A549 (cell line): ENCODE measurements at regions not wholly inside any gene's neighbourhood (a gene's known extent, or its start where the extent isn't known, plus 50 kb on each side); places are given as distances from the start of the nearest gene placed in this dataset.

Experiments used
- EHF ChIP-seq: fragments of 250-450 bp; sonication (Bioruptor Pico); IDR thresholded peaks from 2 replicates; pipeline ENCODE4 v1.5.0; 2020; ENCODE audit warnings: mild to moderate bottlenecking
- EP300 ChIP-seq, 2 experiments: fragments of >200 bp; sonication (Bioruptor Twin); formaldehyde crosslinking; IDR thresholded peaks; 2 replicates in 1 of 2; 3 replicates in 1 of 2; pipeline ENCODE4 v1.6.1; 2016 to 2017
- TP53 ChIP-seq: fragments of 250-450 bp; sonication (Bioruptor Pico); IDR thresholded peaks from 2 replicates; pipeline ENCODE4 v1.5.0; 2021; ENCODE audit warnings: mild to moderate bottlenecking, moderate library complexity
- ZC3H11A ChIP-seq: fragments of 450-650 bp; IDR thresholded peaks from 2 replicates; pipeline ENCODE4 v1.6.1; 2014; ENCODE audit warnings: antibody characterized with exemption, mild to moderate bottlenecking
- ZFP36 ChIP-seq: fragments of 450-650 bp; IDR thresholded peaks from 2 replicates; pipeline ENCODE4 v1.6.1; 2014; ENCODE audit warnings: borderline replicate concordance; ENCODE audit not compliant: partially characterized antibody
- TF ChIP-seq, protein P1 (sequence below): fragments of >200 bp; sonication (Bioruptor Twin); formaldehyde crosslinking; IDR thresholded peaks from 3 replicates; pipeline ENCODE4 v1.5.1; 2016
- TF ChIP-seq, protein P2 (sequence below): fragments of 450-650 bp; IDR thresholded peaks from 2 replicates; pipeline ENCODE4 v1.6.1; 2014; ENCODE audit warnings: antibody characterized with exemption
- TF ChIP-seq, protein P3 (sequence below): IDR thresholded peaks from 2 replicates; pipeline ENCODE4 v1.6.1; 2012

DNA sequence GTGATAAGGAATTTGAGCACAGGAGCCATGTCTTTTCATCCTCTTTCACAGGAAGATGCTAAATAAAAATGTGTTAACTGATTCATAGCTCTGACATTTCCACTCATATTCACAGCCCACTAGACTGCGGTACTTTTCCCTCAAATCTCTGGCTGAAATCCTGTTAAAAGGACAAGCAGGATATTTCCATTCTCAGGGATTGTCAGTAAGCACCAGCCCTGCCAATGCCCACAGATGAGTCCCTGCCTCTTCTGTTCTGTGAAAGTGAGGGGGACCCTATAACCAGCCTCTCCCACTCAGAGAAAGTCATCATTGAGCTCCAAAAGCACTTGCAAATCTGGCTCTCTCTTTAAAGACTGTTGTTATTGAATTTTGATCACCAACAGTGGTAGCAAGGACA, 440.5 kb downstream of the SETBP1 start:
- TF ChIP-seq, protein P1, sequence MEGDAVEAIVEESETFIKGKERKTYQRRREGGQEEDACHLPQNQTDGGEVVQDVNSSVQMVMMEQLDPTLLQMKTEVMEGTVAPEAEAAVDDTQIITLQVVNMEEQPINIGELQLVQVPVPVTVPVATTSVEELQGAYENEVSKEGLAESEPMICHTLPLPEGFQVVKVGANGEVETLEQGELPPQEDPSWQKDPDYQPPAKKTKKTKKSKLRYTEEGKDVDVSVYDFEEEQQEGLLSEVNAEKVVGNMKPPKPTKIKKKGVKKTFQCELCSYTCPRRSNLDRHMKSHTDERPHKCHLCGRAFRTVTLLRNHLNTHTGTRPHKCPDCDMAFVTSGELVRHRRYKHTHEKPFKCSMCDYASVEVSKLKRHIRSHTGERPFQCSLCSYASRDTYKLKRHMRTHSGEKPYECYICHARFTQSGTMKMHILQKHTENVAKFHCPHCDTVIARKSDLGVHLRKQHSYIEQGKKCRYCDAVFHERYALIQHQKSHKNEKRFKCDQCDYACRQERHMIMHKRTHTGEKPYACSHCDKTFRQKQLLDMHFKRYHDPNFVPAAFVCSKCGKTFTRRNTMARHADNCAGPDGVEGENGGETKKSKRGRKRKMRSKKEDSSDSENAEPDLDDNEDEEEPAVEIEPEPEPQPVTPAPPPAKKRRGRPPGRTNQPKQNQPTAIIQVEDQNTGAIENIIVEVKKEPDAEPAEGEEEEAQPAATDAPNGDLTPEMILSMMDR: no peak
- TF ChIP-seq TP53 (CRISPR knock-in tag) (no peak), EHF (CRISPR knock-in tag) (no peak), ZFP36 (no peak), EP300 (IDR thresholded peaks at IDR 0.05) (no peak), ZC3H11A (no peak)
- TF ChIP-seq, protein P2, sequence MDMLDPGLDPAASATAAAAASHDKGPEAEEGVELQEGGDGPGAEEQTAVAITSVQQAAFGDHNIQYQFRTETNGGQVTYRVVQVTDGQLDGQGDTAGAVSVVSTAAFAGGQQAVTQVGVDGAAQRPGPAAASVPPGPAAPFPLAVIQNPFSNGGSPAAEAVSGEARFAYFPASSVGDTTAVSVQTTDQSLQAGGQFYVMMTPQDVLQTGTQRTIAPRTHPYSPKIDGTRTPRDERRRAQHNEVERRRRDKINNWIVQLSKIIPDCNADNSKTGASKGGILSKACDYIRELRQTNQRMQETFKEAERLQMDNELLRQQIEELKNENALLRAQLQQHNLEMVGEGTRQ: no peak
- TF ChIP-seq, protein P3, sequence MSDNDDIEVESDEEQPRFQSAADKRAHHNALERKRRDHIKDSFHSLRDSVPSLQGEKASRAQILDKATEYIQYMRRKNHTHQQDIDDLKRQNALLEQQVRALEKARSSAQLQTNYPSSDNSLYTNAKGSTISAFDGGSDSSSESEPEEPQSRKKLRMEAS: no peak
